GM12878 (cell line): ENCODE measurements at regions not wholly inside any gene's neighbourhood (a gene's known extent, or its start where the extent isn't known, plus 50 kb on each side); places are given as distances from the start of the nearest gene placed in this dataset.

Experiments used
- ATAC-seq: fragments of 200-7000 bp; cut with Tn5 transposase; 3 replicates; pipeline ENCODE4 v1.9.1; 2020; ENCODE audit warnings: mild to moderate bottlenecking, moderate library complexity
- BruUV-seq: library from RNA; stranded (reverse); fragments of 400-500 nt; replicated peaks from 2 replicates; lab custom pipeline; 2021; lab: Mats Ljungman, UMichigan
- CTCF ChIA-PET: fragments of 300-600 bp; sonication (Branson Sonifier 250); formaldehyde crosslinking; extraction: SDS; loops from one replicate; lab custom pipeline; 2021; ENCODE audit warnings: inconsistent platforms; lab: Yijun Ruan, JAX
- POLR2A ChIA-PET: fragments of 350-600 bp; formaldehyde crosslinking; extraction: SDS; loops from one replicate; lab custom pipeline; 2021; ENCODE audit warnings: inconsistent platforms; lab: Charles Lee
- RAD21 ChIA-PET: fragments of 300-600 bp; sonication (Branson Sonifier 250); formaldehyde crosslinking; loops from one replicate; lab custom pipeline; 2023; ENCODE audit warnings: antibody characterized with exemption; ENCODE audit not compliant: unreplicated experiment; lab: Charles Lee
- SMC1A ChIA-PET: fragments of 300-600 bp; sonication (Branson Sonifier 250); formaldehyde crosslinking; loops from one replicate; lab custom pipeline; 2023; ENCODE audit not compliant: unreplicated experiment, uncharacterized antibody; lab: Charles Lee
- DNase-seq: peaks from one replicate; pipeline ENCODE4 v3.0.0-alpha.2; 2011; ENCODE audit warnings: low read depth, low spot score
- FAIRE-seq: peaks from 3 replicates; lab custom pipeline; 2011; peaks lifted over from hg19 to GRCh38; lab: Jason Lieb, UNC
- H2AFZ ChIP-seq: 2 replicates; pipeline ENCODE4 v1.6.0; 2011; ENCODE audit warnings: low read depth, low read length, control low read depth; ENCODE audit not compliant: control insufficient read depth
- H3K27ac ChIP-seq: 2 replicates; pipeline ENCODE4 v1.5.1; 2011; ENCODE audit warnings: control low read depth; ENCODE audit not compliant: control insufficient read depth, insufficient read depth
- H3K27me3 ChIP-seq, 2 experiments: replicated peaks in 1 of 2; 2 replicates each; pipeline versions ENCODE4 v1.6.0 to v1.6.1; 2011; ENCODE audit warnings: low read length in 1 of 2; ENCODE audit not compliant: control insufficient read depth in 2 of 2, insufficient read depth in 2 of 2
- H3K36me3 ChIP-seq, 2 experiments: 2 replicates each; pipeline ENCODE4 v1.5.1; 2011; ENCODE audit warnings: low read length in 1 of 2; ENCODE audit not compliant: control insufficient read depth in 2 of 2, insufficient read depth in 2 of 2
- H3K4me1 ChIP-seq: 2 replicates; pipeline ENCODE4 v1.6.1; 2011; ENCODE audit warnings: mild to moderate bottlenecking, low read length, moderate library complexity, mixed read lengths; ENCODE audit not compliant: control insufficient read depth, insufficient read depth
- H3K4me2 ChIP-seq: 2 replicates; pipeline ENCODE4 v1.6.0; 2011; ENCODE audit warnings: control low read depth; ENCODE audit not compliant: control insufficient read depth, insufficient read depth
- H3K4me3 ChIP-seq: fragments of 200-600 bp; sonication (generic); 2 replicates; pipeline ENCODE4 v1.5.1; 2016
- H3K79me2 ChIP-seq: 2 replicates; pipeline ENCODE4 v1.6.0; 2011; ENCODE audit warnings: low read length; ENCODE audit not compliant: control insufficient read depth, insufficient read depth
- H3K9ac ChIP-seq: 2 replicates; pipeline ENCODE4 v1.8.0; 2011; ENCODE audit warnings: low read length, control low read depth, mixed read lengths; ENCODE audit not compliant: control insufficient read depth, insufficient read depth
- H3K9me3 ChIP-seq: replicated peaks from 3 replicates; pipeline ENCODE4 v1.5.1; 2011; ENCODE audit warnings: mild to moderate bottlenecking, low read length; ENCODE audit not compliant: control insufficient read depth, insufficient read depth
- H4K20me1 ChIP-seq: 2 replicates; pipeline ENCODE4 v1.6.0; 2011; ENCODE audit not compliant: control insufficient read depth, insufficient read depth
- CEBPB ChIP-seq, 2 experiments: fragments of 150-350 bp in 1 of 2; IDR thresholded peaks; 2 replicates each; pipeline ENCODE4 v1.6.1; 2012 to 2014; ENCODE audit warnings: low read depth in 2 of 2, low read length in 2 of 2, borderline replicate concordance in 1 of 2, inconsistent platforms in 1 of 2
- FOXM1 ChIP-seq: IDR thresholded peaks from 2 replicates; pipeline ENCODE4 v1.6.1; 2012; ENCODE audit warnings: low read depth, mild to moderate bottlenecking, inconsistent platforms, low read length, moderate library complexity
- IKZF1 ChIP-seq: fragments of 450-650 bp; conservative IDR thresholded peaks from 2 replicates; pipeline ENCODE4 v1.6.1; 2017; ENCODE audit warnings: antibody characterized with exemption, mild to moderate bottlenecking
- IRF3 ChIP-seq: fragments of 450-650 bp; IDR thresholded peaks from 2 replicates; pipeline ENCODE4 v1.6.1; 2014; ENCODE audit warnings: mild to moderate bottlenecking
- MLLT1 ChIP-seq: fragments of 450-650 bp; IDR thresholded peaks from 2 replicates; pipeline ENCODE4 v1.6.1; 2016; ENCODE audit warnings: mild to moderate bottlenecking
- MTA3 ChIP-seq: IDR thresholded peaks from 2 replicates; pipeline ENCODE4 v1.6.1; 2012; ENCODE audit warnings: low read length, inconsistent platforms, borderline replicate concordance
- NFXL1 ChIP-seq: fragments of 450-650 bp; IDR thresholded peaks from 2 replicates; pipeline ENCODE4 v1.6.1; 2017; ENCODE audit warnings: antibody characterized with exemption, mild to moderate bottlenecking, borderline replicate concordance
- POU2F2 ChIP-seq: IDR thresholded peaks from 3 replicates; pipeline ENCODE4 v1.6.1; 2011; ENCODE audit warnings: low read depth, mild to moderate bottlenecking, low read length, borderline replicate concordance
- RELB ChIP-seq: fragments of 450-650 bp; IDR thresholded peaks from 2 replicates; pipeline ENCODE4 v1.6.1; 2017; ENCODE audit warnings: low read depth, mild to moderate bottlenecking, moderate library complexity
- SKIL ChIP-seq: fragments of 450-650 bp; IDR thresholded peaks from 2 replicates; pipeline ENCODE4 v1.6.1; 2017; ENCODE audit warnings: mild to moderate bottlenecking, low read depth, inconsistent platforms; ENCODE audit not compliant: poor library complexity, severe bottlenecking
- ZNF217 ChIP-seq: fragments of 450-650 bp; IDR thresholded peaks from 2 replicates; pipeline ENCODE4 v1.6.1; 2017; ENCODE audit warnings: antibody characterized with exemption, mild to moderate bottlenecking
- WGBS: methylation state at CpG from one replicate; pipeline ENCODE4 v1.1.6; 2016; ENCODE audit warnings: low lambda C conversion rate; ENCODE audit not compliant: insufficient replicate concordance, insufficient coverage; ENCODE audit errors: missing lambda C conversion rate; 5-methylcytosine and 5-hydroxymethylcytosine counted together
- in situ Hi-C: fragments of 300-500 bp; cut with MboI; formaldehyde crosslinking; loops from 9 replicates; pipeline ENCODE4 v1.14.3; 2018; ENCODE audit warnings: mixed read lengths
- intact Hi-C: fragments of 100-400 bp; cut with micrococcal nuclease; formaldehyde crosslinking; loops from one replicate; pipeline ENCODE4 v1.14.2; 2022; ENCODE audit not compliant: unreplicated experiment

GRCh38 chr3:71927505-71928066, 142.6 kb upstream of the PROK2 start:
- Histone ChIP-seq H3K9me3 (no peaks in the 10 kb centered on the region), H3K36me3 (no peaks in the 10 kb centered on the region), H3K79me2 (no peaks in the 10 kb centered on the region), H4K20me1 (no peaks in the 10 kb centered on the region), H3K27me3 (no peaks in the 10 kb centered on the region), H3K4me1 (peaks cover 8% of the 10 kb centered on the region), H2AFZ (no peak overlapping the region), H3K27ac (no peak overlapping the region), H3K4me3 (no peak overlapping the region), H3K4me2 (no peak overlapping the region), H3K9ac (no peak overlapping the region)
- no TSS peak for BruUV-seq
- ChIA-PET POLR2A (no interaction called here), RAD21 (interaction anchor here (3.1 kb wide), 1 partner anchor 894 kb away, joined by 11 read pairs; no protein-coding TSS in a partner anchor), CTCF (interaction anchor here (1.2 kb wide), 1 partner anchor 9 kb away, joined by 3 read pairs; no protein-coding TSS in a partner anchor), SMC1A (interaction anchor here (1.1 kb wide), 3 partner anchors 25 to 894 kb away, joined by 3 read pairs; no protein-coding TSS in a partner anchor)
- in situ Hi-C loops (no loop called here), intact Hi-C loops (loop anchor here (2.0 to 5.0 kb wide), 2 partner anchors 50 to 891 kb away; no protein-coding TSS in a partner anchor)
- FAIRE-seq, result no peak
- DNase-seq, result no peak
- WGBS, result 46% methylated on average over 8 of the region's 8 CpGs
- ATAC-seq, result no peak
- no peak for TF ChIP-seq NFXL1
- TF ChIP-seq CEBPB (IDR thresholded peaks at IDR 0.05; ENCODE audit: borderline replicate concordance in 1 of 2, low read depth in 2 of 2, low read length in 2 of 2), result no peak
- TF ChIP-seq MLLT1, result no peak
- no peak for TF ChIP-seq IRF3
- TF ChIP-seq RELB, result no peak
- no peak for TF ChIP-seq SKIL
- no peak for TF ChIP-seq IKZF1
- no peak for TF ChIP-seq MTA3
- TF ChIP-seq ZNF217, result no peak
- no peak for TF ChIP-seq POU2F2
- TF ChIP-seq FOXM1, result no peak
